Liver (tissue), 8 donors: ENCODE measurements at regions not wholly inside any gene's neighbourhood (a gene's known extent, or its start where the extent isn't known, plus 50 kb on each side); places are given as distances from the start of the nearest gene placed in this dataset.

ENCODE experiments used
- DNase-seq: peaks from one replicate; pipeline ENCODE4 v3.0.0-alpha.2; 2017; ENCODE audit warnings: low spot score
- H3K27ac ChIP-seq, 2 donors: one replicate each; pipeline ENCODE4 v1.7.0; 2013; ENCODE audit warnings: inconsistent platforms in 2 of 2, low read length in 2 of 2, control low read depth in 1 of 2, low read depth in 1 of 2, mild to moderate bottlenecking in 1 of 2
- H3K27me3 ChIP-seq, 4 donors: one replicate each; pipeline versions ENCODE4 v1.6.1 to v1.7.0; 2013; ENCODE audit warnings: low read length in 3 of 4, inconsistent platforms in 1 of 4, mild to moderate bottlenecking in 1 of 4, moderate library complexity in 1 of 4; ENCODE audit not compliant: control insufficient read depth in 4 of 4, insufficient read depth in 4 of 4
- H3K36me3 ChIP-seq, 4 donors: one replicate each; pipeline versions ENCODE4 v1.6.1 to v1.7.0; 2013; ENCODE audit warnings: low read length in 3 of 4, mild to moderate bottlenecking in 3 of 4, low read depth in 1 of 4, moderate library complexity in 1 of 4; ENCODE audit not compliant: control insufficient read depth in 4 of 4, insufficient read depth in 3 of 4
- H3K4me1 ChIP-seq, 4 donors: one replicate each; pipeline versions ENCODE4 v1.6.1 to v1.7.0; 2013; ENCODE audit warnings: low read length in 3 of 4, mild to moderate bottlenecking in 3 of 4, moderate library complexity in 1 of 4; ENCODE audit not compliant: control insufficient read depth in 4 of 4, insufficient read depth in 4 of 4
- H3K4me3 ChIP-seq, 3 donors: one replicate each; pipeline versions ENCODE4 v1.6.1 to v1.7.0; 2013; ENCODE audit warnings: low read length in 3 of 3, control low read depth in 1 of 3, low read depth in 1 of 3, mild to moderate bottlenecking in 1 of 3
- H3K9ac ChIP-seq, 2 donors: one replicate each; pipeline ENCODE4 v1.7.0; 2013; ENCODE audit warnings: low read length in 2 of 2, mild to moderate bottlenecking in 2 of 2, moderate library complexity in 2 of 2, control low read depth in 1 of 2, low read depth in 1 of 2
- H3K9me3 ChIP-seq, 4 donors: one replicate each; pipeline versions ENCODE4 v1.6.1 to v1.7.0; 2013; ENCODE audit warnings: low read length in 3 of 4; ENCODE audit not compliant: control insufficient read depth in 4 of 4
- ATF3 ChIP-seq: IDR thresholded peaks from 2 replicates; pipeline ENCODE4 v1.6.1; 2016; ENCODE audit warnings: antibody characterized with exemption
- CTCF ChIP-seq: fragments of 150-350 bp; IDR thresholded peaks from 2 replicates; pipeline ENCODE4 v1.5.1; 2017; ENCODE audit warnings: improper control_type of control experiment, low read depth, low read length; ENCODE audit not compliant: missing input control
- EGR1 ChIP-seq, 2 donors: IDR thresholded peaks; 2 replicates each; pipeline ENCODE4 v1.6.1; 2016 to 2018; ENCODE audit warnings: antibody characterized with exemption in 2 of 2, low read depth in 2 of 2
- FOXA1 ChIP-seq: IDR thresholded peaks from 2 replicates; pipeline ENCODE4 v1.6.1; 2016; ENCODE audit warnings: antibody characterized with exemption
- FOXA2 ChIP-seq: IDR thresholded peaks from 2 replicates; pipeline ENCODE4 v1.6.1; 2016; ENCODE audit warnings: antibody characterized with exemption
- GABPA ChIP-seq, 2 donors: IDR thresholded peaks in 1 of 2; conservative IDR thresholded peaks in 1 of 2; 2 replicates each; pipeline ENCODE4 v1.6.1; 2016; ENCODE audit warnings: antibody characterized with exemption in 2 of 2, mild to moderate bottlenecking in 1 of 2, moderate library complexity in 1 of 2
- HNF4G ChIP-seq: IDR thresholded peaks from 2 replicates; pipeline ENCODE4 v1.6.1; 2016; ENCODE audit warnings: antibody characterized with exemption
- JUND ChIP-seq, 2 donors: IDR thresholded peaks; 2 replicates each; pipeline ENCODE4 v1.6.1; 2016; ENCODE audit warnings: antibody characterized with exemption in 2 of 2
- MAX ChIP-seq: IDR thresholded peaks from 2 replicates; pipeline ENCODE4 v1.6.1; 2016; ENCODE audit warnings: antibody characterized with exemption
- NR2F2 ChIP-seq: IDR thresholded peaks from 2 replicates; pipeline ENCODE4 v1.6.1; 2016; ENCODE audit warnings: antibody characterized with exemption
- RAD21 ChIP-seq, 2 donors: IDR thresholded peaks; 2 replicates each; pipeline ENCODE4 v1.6.1; 2016; ENCODE audit warnings: antibody characterized with exemption in 2 of 2, mild to moderate bottlenecking in 2 of 2
- REST ChIP-seq: IDR thresholded peaks from 2 replicates; pipeline ENCODE4 v1.6.1; 2016; ENCODE audit warnings: antibody characterized with exemption, mild to moderate bottlenecking
- RXRA ChIP-seq, 2 donors: IDR thresholded peaks; 2 replicates each; pipeline ENCODE4 v1.6.1; 2017 to 2018; ENCODE audit warnings: antibody characterized with exemption in 2 of 2, mild to moderate bottlenecking in 1 of 2
- SP1 ChIP-seq: IDR thresholded peaks from 2 replicates; pipeline ENCODE4 v1.6.1; 2018; ENCODE audit warnings: antibody characterized with exemption, mild to moderate bottlenecking
- TAF1 ChIP-seq: conservative IDR thresholded peaks from 2 replicates; pipeline ENCODE4 v1.6.1; 2016; ENCODE audit warnings: antibody characterized with exemption, mild to moderate bottlenecking
- YY1 ChIP-seq: IDR thresholded peaks from 2 replicates; pipeline ENCODE4 v1.6.1; 2016; ENCODE audit warnings: antibody characterized with exemption, mild to moderate bottlenecking
- ZBTB33 ChIP-seq: IDR thresholded peaks from 2 replicates; pipeline ENCODE4 v1.6.1; 2016; ENCODE audit warnings: antibody characterized with exemption
- WGBS: extraction: QIAGEN DNeasy Blood & Tissue Kit; methylation state at CpG from one replicate; pipeline ENCODE4 v1.1.7; 2013; 5-methylcytosine and 5-hydroxymethylcytosine counted together
- donor health status: healthy.
- donor health status: healthy.
- donor health status: healthy.
- donor health status: healthy.
- donor health status: healthy.

- Histone ChIP-seq H3K27me3 (no peaks in the 10 kb centered on the region), H3K27ac (no peak overlapping the region), H3K4me1 (no peaks in the 10 kb centered on the region), H3K4me3 (no peak overlapping the region), H3K36me3 (no peaks in the 10 kb centered on the region), H3K9ac (no peak overlapping the region), H3K9me3 (no peaks in the 10 kb centered on the region)
- DNase-seq, result no peak
- 53% methylated on average over 5 of the region's 5 CpGs for WGBS
- no peak for TF ChIP-seq MAX
- no peak for TF ChIP-seq CTCF
- no peak for TF ChIP-seq GABPA (IDR thresholded peaks at IDR 0.05 in 1 of 2, conservative IDR thresholded peaks at IDR 0.05 in 1 of 2)
- no peak for TF ChIP-seq JUND (IDR thresholded peaks at IDR 0.05)
- no peak for TF ChIP-seq FOXA1
- TF ChIP-seq SP1, result no peak
- TF ChIP-seq TAF1, result no peak
- TF ChIP-seq YY1, result no peak
- TF ChIP-seq FOXA2, result no peak
- TF ChIP-seq REST, result no peak
- no peak for TF ChIP-seq RAD21 (IDR thresholded peaks at IDR 0.05)
- no peak for TF ChIP-seq ZBTB33
- TF ChIP-seq EGR1 (IDR thresholded peaks at IDR 0.05; ENCODE audit: low read depth in 2 of 2), result no peak
- no peak for TF ChIP-seq HNF4G
- TF ChIP-seq ATF3, result no peak
- no peak for TF ChIP-seq NR2F2
Observed at GRCh38 chr2:54394392-54394791, 61.7 kb upstream of the SPTBN1 start.

- Histone ChIP-seq H3K36me3 (no peaks in the 10 kb centered on the region), H3K4me1 (no peaks in the 10 kb centered on the region), H3K9ac (no peak overlapping the region), H3K27ac (no peak overlapping the region), H3K9me3 (no peaks in the 10 kb centered on the region), H3K4me3 (no peak overlapping the region), H3K27me3 (no peaks in the 10 kb centered on the region)
- 84% methylated on average over 7 of the region's 7 CpGs for WGBS
- DNase-seq, result no peak
- TF ChIP-seq JUND (IDR thresholded peaks at IDR 0.05), result no peak
- TF ChIP-seq ATF3, result no peak
- no peak for TF ChIP-seq HNF4G
- no peak for TF ChIP-seq REST
- no peak for TF ChIP-seq FOXA2
- TF ChIP-seq RXRA (IDR thresholded peaks at IDR 0.05), result no peak
- TF ChIP-seq ZBTB33, result no peak
Observed at GRCh38 chr2:54396107-54396506, 60.0 kb upstream of the SPTBN1 start.
